GM12872 (cell line): ENCODE measurements at regions not wholly inside any gene's neighbourhood (a gene's known extent, or its start where the extent isn't known, plus 50 kb on each side); places are given as distances from the start of the nearest gene placed in this dataset.

Experiments used
- CTCF ChIP-seq: IDR thresholded peaks from 3 replicates; pipeline ENCODE4 v1.5.1; 2011; ENCODE audit warnings: low read depth, mild to moderate bottlenecking, low read length, moderate library complexity; ENCODE audit not compliant: insufficient read depth

- TF ChIP-seq CTCF: no peak
These were observed 241.9 kb upstream of the THUMPD2 start for GRCh38 chr2:40020997-40021396.

- TF ChIP-seq CTCF: no peak
These were observed 237.3 kb upstream of the THUMPD2 start for GRCh38 chr2:40016151-40016885.

- no peak for TF ChIP-seq CTCF
These were observed 225.3 kb upstream of the THUMPD2 start for GRCh38 chr2:40004336-40004735.

GRCh38 chr2:40002339-40002738, 223.3 kb upstream of the THUMPD2 start:
- no peak for TF ChIP-seq CTCF

GRCh38 chr2:39999864-40000263, 220.8 kb upstream of the THUMPD2 start:
- TF ChIP-seq CTCF: no peak

GRCh38 chr2:39998617-39999016, 219.6 kb upstream of the THUMPD2 start:
- no peak for TF ChIP-seq CTCF

- TF ChIP-seq CTCF: no peak
These were observed 217.6 kb upstream of the THUMPD2 start for GRCh38 chr2:39996653-39997080.
